GM21390 (cell line): ENCODE measurements at regions not wholly inside any gene's neighbourhood (a gene's known extent, or its start where the extent isn't known, plus 50 kb on each side); places are given as distances from the start of the nearest gene placed in this dataset.
"Not testable (repeated sequence)": the region's sequence is repeated elsewhere in the genome, so short reads cannot be mapped to it uniquely, and the experiment has no call there.

Source experiments
- ATAC-seq: cut with Tn5 transposase; IDR thresholded peaks from one replicate; pipeline ENCODE4 v1.9.1; 2021; ENCODE audit not compliant: unreplicated experiment

GRCh38 chr5:62082370-62082801 is 223.6 kb upstream of the KIF2A start:
- ATAC-seq = no peak

DNA sequence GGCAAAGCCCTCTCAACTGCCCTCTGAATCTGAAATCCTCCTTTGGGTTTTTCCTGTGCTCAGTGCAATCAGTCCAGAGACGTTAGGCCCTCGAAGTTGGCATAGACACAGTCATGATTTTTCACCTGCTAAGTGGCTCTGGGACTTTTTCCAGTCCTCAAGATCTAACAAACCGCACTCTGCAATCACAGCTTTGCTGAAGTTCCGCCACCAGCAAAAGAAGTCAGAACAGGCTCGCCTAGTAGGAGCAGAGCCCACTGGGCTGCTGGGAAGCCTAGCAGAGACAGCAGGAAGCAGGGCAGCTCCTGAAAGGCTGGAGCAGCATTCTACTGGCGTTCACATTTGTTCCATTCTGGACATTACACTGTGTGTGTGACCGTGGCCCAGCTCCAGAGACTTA is 222.8 kb upstream of the KIF2A start:
- no peak for ATAC-seq

DNA sequence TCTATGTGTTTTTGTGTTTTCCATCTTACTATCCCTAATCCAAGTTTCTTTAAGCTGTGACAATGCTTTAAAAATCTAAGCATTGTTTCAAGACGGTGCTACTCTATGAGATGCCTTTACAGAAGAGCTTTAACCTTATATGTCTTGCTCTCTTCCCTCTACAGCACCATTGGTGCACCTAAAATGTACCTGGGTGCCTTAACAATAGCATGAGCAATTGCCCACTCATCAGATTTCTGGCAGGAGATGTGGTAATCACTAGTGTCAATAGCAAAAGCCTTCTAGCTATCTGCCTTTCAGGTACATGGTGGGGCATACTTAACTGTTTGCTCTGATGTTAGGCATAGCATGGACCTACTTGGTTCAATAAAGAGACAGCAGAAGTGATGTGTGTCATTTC is 222.3 kb upstream of the KIF2A start:
- no peak for ATAC-seq

- no peak for ATAC-seq
Observed at GRCh38 chr5:62084391-62084790, 221.6 kb upstream of the KIF2A start.

- ATAC-seq = no peak
Observed at GRCh38 chr5:62090953-62091352, 215.1 kb upstream of the KIF2A start.

- no peak for ATAC-seq
Observed at GRCh38 chr5:62093411-62093810, 212.6 kb upstream of the KIF2A start.

DNA sequence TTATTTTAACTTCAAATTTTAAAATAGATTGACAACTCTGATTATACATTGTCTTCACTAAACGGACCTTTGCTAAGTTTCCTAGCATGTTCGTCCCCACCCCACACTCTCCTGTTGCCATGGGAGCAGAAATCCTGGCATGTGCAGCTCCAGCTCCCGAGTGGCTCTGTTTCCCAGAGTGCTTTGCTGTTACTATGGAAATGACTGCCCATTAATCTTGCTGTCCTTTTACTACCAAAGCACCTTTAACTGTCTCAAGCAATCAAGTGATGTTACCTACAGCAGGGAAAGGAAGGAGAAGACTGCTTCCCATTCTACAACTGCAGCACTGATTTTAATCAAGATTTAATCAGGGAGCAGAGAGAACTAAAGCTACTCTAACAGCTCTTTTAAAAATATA is 212.0 kb upstream of the KIF2A start:
- no peak for ATAC-seq

- no peak for ATAC-seq
Observed at GRCh38 chr5:62097361-62097760, 208.6 kb upstream of the KIF2A start.

GRCh38 chr5:62100201-62100600 is 205.8 kb upstream of the KIF2A start:
- no peak for ATAC-seq

DNA sequence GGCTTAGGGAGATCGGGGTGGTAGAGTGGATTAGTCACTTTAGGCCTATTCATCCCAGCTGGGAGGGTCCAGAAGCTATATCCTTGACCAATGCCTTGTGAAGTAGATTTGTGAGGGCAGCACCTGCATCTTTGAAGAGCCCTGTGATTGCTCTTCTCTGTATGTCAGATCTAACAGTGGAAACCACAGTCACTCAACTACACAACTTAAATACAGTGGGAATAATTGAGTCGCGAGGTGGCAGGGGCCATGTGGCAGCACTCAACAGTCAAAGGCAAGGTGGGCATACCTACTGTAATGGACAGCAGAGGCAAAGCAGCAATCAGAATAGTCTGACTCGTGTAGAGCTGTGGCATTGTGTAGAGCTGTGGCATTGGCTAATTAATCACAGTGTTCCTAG is 202.1 kb upstream of the KIF2A start:
- not testable (repeated sequence) for ATAC-seq

GRCh38 chr5:62111428-62111827 is 194.6 kb upstream of the KIF2A start:
- no peak for ATAC-seq

GRCh38 chr5:62112689-62113228 is 193.2 kb upstream of the KIF2A start:
- no peak for ATAC-seq

GRCh38 chr5:62115014-62115413 is 191.0 kb upstream of the KIF2A start:
- no peak for ATAC-seq

DNA sequence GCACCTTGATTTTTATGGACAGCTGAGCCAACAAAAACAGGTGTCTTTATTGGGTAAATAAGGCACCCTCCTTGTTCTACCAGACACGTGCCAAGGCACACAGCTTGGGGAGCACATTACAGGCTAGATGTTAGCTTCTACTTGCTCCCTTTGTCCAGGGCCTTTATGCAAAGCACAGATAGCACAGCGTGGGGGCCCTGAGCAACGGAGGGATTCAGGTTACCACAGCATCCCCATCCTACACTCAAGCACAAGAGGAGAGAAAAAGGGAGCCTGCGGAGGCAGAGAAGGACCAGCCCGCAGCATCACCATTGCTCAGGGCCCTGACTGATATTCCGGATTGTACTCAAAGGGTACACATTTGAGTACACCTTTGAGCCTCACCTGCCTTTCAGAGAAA is 181.7 kb upstream of the KIF2A start:
- ATAC-seq = no peak

GRCh38 chr5:62126090-62126489 is 179.9 kb upstream of the KIF2A start:
- no peak for ATAC-seq

GRCh38 chr5:62127098-62127736 is 178.8 kb upstream of the KIF2A start:
- ATAC-seq = no peak

DNA sequence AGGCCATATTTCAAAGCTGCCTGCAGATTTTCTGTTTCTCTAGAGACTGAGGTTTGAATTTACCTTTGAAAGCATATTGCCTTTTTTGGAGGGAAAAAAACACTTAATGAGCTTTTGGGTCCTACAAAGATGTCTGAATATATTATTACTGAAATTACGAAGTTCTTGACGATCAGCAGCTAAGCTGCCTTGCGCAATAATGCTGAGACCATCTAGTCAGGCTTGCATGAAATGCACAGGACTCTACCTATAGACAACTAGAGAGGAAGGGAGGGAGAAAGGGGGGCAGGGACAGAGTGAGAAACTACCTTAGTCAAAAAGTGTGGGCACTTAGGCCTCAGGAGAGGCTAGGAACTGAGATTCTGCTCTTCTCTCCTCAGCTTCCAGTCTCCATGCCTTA is 175.9 kb upstream of the KIF2A start:
- ATAC-seq = no peak

- ATAC-seq = no peak
Observed at GRCh38 chr5:62132276-62132675, 173.7 kb upstream of the KIF2A start.

DNA sequence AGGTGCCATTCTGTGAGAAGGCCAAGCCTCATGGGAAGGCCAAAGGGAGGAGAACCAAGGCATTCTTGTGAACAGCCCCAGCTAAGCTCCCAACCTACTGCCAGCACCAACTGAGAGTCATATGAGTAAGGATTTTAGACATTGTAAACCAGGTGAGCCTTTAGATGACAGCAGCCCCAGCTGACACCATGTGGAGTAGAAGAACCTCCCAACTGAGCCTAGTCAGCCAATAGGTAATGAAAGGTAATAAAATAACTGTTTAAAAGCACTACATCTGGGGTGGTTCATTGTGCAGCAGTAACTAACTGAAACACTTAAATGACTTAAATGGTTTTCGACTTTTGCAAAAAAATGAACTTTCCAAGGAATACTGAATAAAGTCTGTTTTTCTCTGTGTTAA is 172.6 kb upstream of the KIF2A start:
- ATAC-seq = no peak

- no peak for ATAC-seq
Observed at GRCh38 chr5:62134811-62135210, 171.2 kb upstream of the KIF2A start.

- no peak for ATAC-seq
Observed at GRCh38 chr5:62137628-62138027, 168.4 kb upstream of the KIF2A start.

DNA sequence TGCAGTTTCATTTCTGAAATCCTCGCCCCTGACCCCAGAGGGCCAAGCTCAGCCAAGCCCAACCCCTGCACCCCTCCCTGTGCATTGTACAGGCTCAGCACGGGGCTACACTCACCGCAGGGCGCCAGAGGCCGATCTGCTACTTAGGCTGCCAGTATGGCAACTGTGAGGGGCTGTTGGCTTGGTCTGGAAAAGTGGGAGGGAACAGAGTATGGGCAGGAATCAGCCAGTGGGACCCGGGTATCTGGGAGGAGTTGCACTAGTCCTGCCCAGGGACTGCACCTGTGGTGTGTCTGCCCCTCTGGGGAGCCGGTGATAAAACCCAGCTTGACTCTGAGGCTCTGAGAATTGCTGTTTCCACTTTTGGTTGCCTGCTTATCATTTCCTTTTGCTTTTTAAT is 167.4 kb upstream of the KIF2A start:
- no peak for ATAC-seq

- no peak for ATAC-seq
Observed at GRCh38 chr5:62139741-62140140, 166.3 kb upstream of the KIF2A start.
